ENCODE measurements at regions not wholly inside any gene's neighbourhood (a gene's known extent, or its start where the extent isn't known, plus 50 kb on each side); places are given as distances from the start of the nearest gene placed in this dataset.

DNA sequence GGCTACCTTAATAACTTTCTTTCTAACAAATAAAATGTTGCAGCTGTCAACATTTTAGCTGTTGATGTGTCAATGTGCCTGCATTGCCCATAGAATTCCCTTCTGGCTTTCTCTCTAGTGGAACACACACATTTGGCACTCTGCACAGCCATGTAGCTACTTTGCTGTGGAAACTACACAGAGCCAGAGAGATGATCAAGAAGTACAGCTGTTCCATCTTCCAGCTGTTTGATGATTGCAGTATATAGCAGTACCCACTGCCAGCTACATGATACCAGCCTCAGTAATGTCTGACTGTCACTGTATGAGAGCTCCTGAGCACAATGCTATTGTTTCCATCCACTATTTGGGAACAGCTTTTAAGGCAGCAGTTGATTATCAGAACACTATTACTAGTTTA, 843.0 kb downstream of the PCDH17 start:
- BruUV-seq (replicated peaks), result no TSS peak
- no peaks in the 10 kb centered on the region for H3K36me3 Mint-ChIP-seq (ENCODE audit: insufficient read depth, unreplicated experiment)
- no peak overlapping the region for H3K4me3 Mint-ChIP-seq (ENCODE audit: low read depth, unreplicated experiment)
- no peak for DNase-seq
- H3K4me1 Mint-ChIP-seq (ENCODE audit: low read depth, unreplicated experiment), result no peaks in the 10 kb centered on the region
- TF ChIP-seq, protein P1, sequence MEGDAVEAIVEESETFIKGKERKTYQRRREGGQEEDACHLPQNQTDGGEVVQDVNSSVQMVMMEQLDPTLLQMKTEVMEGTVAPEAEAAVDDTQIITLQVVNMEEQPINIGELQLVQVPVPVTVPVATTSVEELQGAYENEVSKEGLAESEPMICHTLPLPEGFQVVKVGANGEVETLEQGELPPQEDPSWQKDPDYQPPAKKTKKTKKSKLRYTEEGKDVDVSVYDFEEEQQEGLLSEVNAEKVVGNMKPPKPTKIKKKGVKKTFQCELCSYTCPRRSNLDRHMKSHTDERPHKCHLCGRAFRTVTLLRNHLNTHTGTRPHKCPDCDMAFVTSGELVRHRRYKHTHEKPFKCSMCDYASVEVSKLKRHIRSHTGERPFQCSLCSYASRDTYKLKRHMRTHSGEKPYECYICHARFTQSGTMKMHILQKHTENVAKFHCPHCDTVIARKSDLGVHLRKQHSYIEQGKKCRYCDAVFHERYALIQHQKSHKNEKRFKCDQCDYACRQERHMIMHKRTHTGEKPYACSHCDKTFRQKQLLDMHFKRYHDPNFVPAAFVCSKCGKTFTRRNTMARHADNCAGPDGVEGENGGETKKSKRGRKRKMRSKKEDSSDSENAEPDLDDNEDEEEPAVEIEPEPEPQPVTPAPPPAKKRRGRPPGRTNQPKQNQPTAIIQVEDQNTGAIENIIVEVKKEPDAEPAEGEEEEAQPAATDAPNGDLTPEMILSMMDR (IDR thresholded peaks at IDR 0.05; ENCODE audit: unreplicated experiment), result no peak
- intact Hi-C loops (cut with micrococcal nuclease; ENCODE audit: unreplicated experiment), result no loop called here
- no peaks in the 10 kb centered on the region for H3K9me3 Mint-ChIP-seq (ENCODE audit: low read depth, unreplicated experiment)
- H3K27me3 Mint-ChIP-seq (ENCODE audit: unreplicated experiment), result no peaks in the 10 kb centered on the region
- CTCF ChIA-PET, result no interaction called here
- no peak overlapping the region for H3K27ac Mint-ChIP-seq (ENCODE audit: unreplicated experiment)

DNA sequence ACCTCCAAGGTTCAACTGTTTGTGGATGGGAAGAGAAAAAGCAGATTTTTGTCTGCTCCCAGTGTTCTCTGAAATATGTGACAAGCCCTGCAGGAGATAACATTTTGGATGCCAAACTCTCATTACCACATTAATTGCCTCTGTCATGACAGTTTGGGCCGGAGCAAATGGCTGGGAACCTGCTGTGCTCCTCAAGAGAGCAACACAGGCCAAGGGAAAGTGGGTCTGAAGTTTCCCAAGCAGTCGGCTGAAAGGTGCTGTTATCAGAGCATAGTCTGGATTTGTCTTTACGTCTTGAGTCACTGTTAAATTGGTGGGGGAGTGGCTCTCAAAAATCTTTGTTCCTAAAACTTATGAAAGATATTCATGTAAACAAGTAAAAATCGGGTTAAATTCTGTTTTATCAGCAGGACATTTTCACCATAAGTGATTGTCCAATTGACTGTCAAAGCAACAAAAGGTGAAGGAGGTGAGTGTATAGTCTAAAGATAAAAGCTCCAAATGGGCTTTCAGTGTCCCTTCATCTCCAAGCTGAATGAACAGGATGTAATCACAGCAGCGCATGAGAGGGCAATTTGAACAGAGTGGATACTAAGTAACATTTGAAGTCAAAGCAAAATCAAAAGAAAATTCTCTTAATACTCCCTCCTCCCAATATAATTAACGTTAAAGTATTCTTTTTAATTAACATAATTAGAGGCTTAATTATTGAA, 844.8 kb downstream of the PCDH17 start:
- CTCF ChIA-PET, result no interaction called here
- H3K27me3 Mint-ChIP-seq (ENCODE audit: unreplicated experiment), result no peaks in the 10 kb centered on the region
- BruUV-seq (replicated peaks), result no TSS peak
- H3K27ac Mint-ChIP-seq (ENCODE audit: unreplicated experiment), result no peak overlapping the region
- H3K4me1 Mint-ChIP-seq (ENCODE audit: low read depth, unreplicated experiment), result no peaks in the 10 kb centered on the region
- DNase-seq, result no peak
- TF ChIP-seq, protein P1 (IDR thresholded peaks at IDR 0.05; ENCODE audit: unreplicated experiment), result no peak
- intact Hi-C loops (cut with micrococcal nuclease; ENCODE audit: unreplicated experiment), result no loop called here
- H3K9me3 Mint-ChIP-seq (ENCODE audit: low read depth, unreplicated experiment), result no peaks in the 10 kb centered on the region
- H3K36me3 Mint-ChIP-seq (ENCODE audit: insufficient read depth, unreplicated experiment), result no peaks in the 10 kb centered on the region
- no peak overlapping the region for H3K4me3 Mint-ChIP-seq (ENCODE audit: low read depth, unreplicated experiment)

DNA sequence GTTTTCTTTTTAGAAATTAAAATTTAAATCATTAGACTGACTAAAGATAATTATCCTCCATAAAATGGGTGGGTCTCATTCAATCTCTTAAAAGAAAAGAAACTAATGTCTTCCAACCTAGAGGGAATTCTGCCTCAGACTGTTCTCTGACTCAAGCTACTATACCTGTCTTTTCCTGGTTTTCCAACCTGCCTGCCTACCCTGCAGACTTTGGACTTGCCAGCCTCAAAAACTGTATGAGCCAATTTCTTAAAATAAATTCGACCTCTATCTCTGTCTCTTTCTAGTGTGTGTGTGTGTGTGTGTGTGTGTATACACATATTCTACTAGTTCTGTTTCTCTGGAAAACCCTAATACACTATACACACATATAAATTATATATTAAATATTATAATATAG, 847.3 kb downstream of the PCDH17 start:
- Mint-ChIP-seq H3K36me3 (ENCODE audit: insufficient read depth, unreplicated experiment) (no peaks in the 10 kb centered on the region), H3K27me3 (ENCODE audit: unreplicated experiment) (no peaks in the 10 kb centered on the region), H3K27ac (ENCODE audit: unreplicated experiment) (no peak overlapping the region), H3K4me1 (ENCODE audit: low read depth, unreplicated experiment) (no peaks in the 10 kb centered on the region), H3K9me3 (ENCODE audit: low read depth, unreplicated experiment) (no peaks in the 10 kb centered on the region), H3K4me3 (ENCODE audit: low read depth, unreplicated experiment) (no peak overlapping the region)
- TF ChIP-seq, protein P1 (IDR thresholded peaks at IDR 0.05; ENCODE audit: unreplicated experiment), result no peak
- intact Hi-C loops (cut with micrococcal nuclease; ENCODE audit: unreplicated experiment), result no loop called here
- DNase-seq, result no peak
- BruUV-seq (replicated peaks), result no TSS peak
- CTCF ChIA-PET, result no interaction called here

DNA sequence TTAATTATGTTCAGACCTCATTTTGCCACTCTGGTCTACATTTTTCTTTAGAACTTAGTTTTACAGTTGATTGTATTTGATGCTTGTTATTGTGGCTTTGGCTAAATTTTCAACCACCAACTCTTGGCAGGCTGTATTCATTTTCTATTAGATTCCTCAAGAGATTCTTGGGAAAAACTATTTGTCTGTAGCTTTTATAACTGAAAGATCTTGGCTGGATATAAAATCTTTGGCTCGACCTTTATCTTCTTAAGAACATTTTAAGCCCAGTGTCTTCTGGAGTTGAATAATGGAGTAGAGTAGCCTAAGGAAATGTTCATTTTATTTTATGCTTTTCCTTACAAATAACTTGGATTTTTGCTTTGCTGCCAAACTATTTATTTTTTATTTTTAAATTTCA, 848.5 kb downstream of the PCDH17 start:
- no peaks in the 10 kb centered on the region for H3K27me3 Mint-ChIP-seq (ENCODE audit: unreplicated experiment)
- no TSS peak for BruUV-seq (replicated peaks)
- H3K4me1 Mint-ChIP-seq (ENCODE audit: low read depth, unreplicated experiment), result no peaks in the 10 kb centered on the region
- no peak for DNase-seq
- CTCF ChIA-PET, result no interaction called here
- TF ChIP-seq, protein P1 (IDR thresholded peaks at IDR 0.05; ENCODE audit: unreplicated experiment), result no peak
- H3K36me3 Mint-ChIP-seq (ENCODE audit: insufficient read depth, unreplicated experiment), result no peaks in the 10 kb centered on the region
- intact Hi-C loops (cut with micrococcal nuclease; ENCODE audit: unreplicated experiment), result no loop called here
- no peak overlapping the region for H3K4me3 Mint-ChIP-seq (ENCODE audit: low read depth, unreplicated experiment)
- no peaks in the 10 kb centered on the region for H3K9me3 Mint-ChIP-seq (ENCODE audit: low read depth, unreplicated experiment)
- no peak overlapping the region for H3K27ac Mint-ChIP-seq (ENCODE audit: unreplicated experiment)
